Smooth muscle cell (in vitro differentiated cells): ENCODE measurements at regions not wholly inside any gene's neighbourhood (a gene's known extent, or its start where the extent isn't known, plus 50 kb on each side); places are given as distances from the start of the nearest gene placed in this dataset.

ENCODE experiments used
- DNase-seq: peaks from one replicate; lab custom pipeline; 2025; ENCODE audit not compliant: unreplicated experiment; lab: John Stamatoyannopoulos, UW
- H2AFZ ChIP-seq: fragments of 200-600 bp; sonication (generic); 2 replicates; pipeline ENCODE4 v1.6.0; 2016; ENCODE audit warnings: antibody characterized with exemption, low read depth, mild to moderate bottlenecking
- H3F3A ChIP-seq: fragments of 200-600 bp; sonication (generic); 2 replicates; pipeline ENCODE4 v1.6.0; 2017; ENCODE audit warnings: antibody characterized with exemption, low read depth
- H3K27ac ChIP-seq: fragments of 200-600 bp; sonication (generic); 2 replicates; pipeline ENCODE4 v1.5.1; 2016; ENCODE audit warnings: low read depth, mild to moderate bottlenecking
- H3K27me3 ChIP-seq: fragments of 200-600 bp; sonication (generic); 2 replicates; pipeline ENCODE4 v1.6.1; 2016; ENCODE audit warnings: low read depth, mild to moderate bottlenecking
- H3K36me3 ChIP-seq: fragments of 200-600 bp; sonication (generic); 2 replicates; pipeline ENCODE4 v1.5.1; 2016; ENCODE audit warnings: low read depth
- H3K4me1 ChIP-seq: fragments of 200-600 bp; sonication (generic); 2 replicates; pipeline ENCODE4 v1.5.1; 2016; ENCODE audit warnings: low read depth
- H3K4me2 ChIP-seq: fragments of 200-600 bp; sonication (generic); 2 replicates; pipeline ENCODE4 v1.6.0; 2016; ENCODE audit warnings: mild to moderate bottlenecking
- H3K4me3 ChIP-seq: fragments of 200-600 bp; sonication (generic); 2 replicates; pipeline ENCODE4 v1.5.1; 2016; ENCODE audit warnings: mild to moderate bottlenecking
- H3K79me2 ChIP-seq: fragments of 200-600 bp; sonication (generic); 2 replicates; pipeline ENCODE4 v1.6.0; 2016; ENCODE audit warnings: low read depth, mild to moderate bottlenecking
- H3K9ac ChIP-seq: fragments of 200-600 bp; sonication (generic); 2 replicates; pipeline ENCODE4 v1.6.0; 2016; ENCODE audit warnings: low read depth
- H3K9me3 ChIP-seq: fragments of 200-600 bp; sonication (generic); replicated peaks from 2 replicates; pipeline ENCODE4 v1.5.1; 2016; ENCODE audit warnings: low read depth
- H4K20me1 ChIP-seq: fragments of 200-600 bp; sonication (generic); 2 replicates; pipeline ENCODE4 v1.6.0; 2016; ENCODE audit warnings: low read depth
- CTCF ChIP-seq: fragments of 200-600 bp; sonication (generic); IDR thresholded peaks from 2 replicates; pipeline ENCODE4 v1.5.1; 2017; ENCODE audit warnings: borderline replicate concordance, mild to moderate bottlenecking, antibody characterized with exemption; ENCODE audit not compliant: insufficient read depth, poor library complexity, severe bottlenecking
- WGBS: methylation state at CpG from one replicate; pipeline ENCODE4 v1.1.7; 2016; ENCODE audit warnings: low lambda C conversion rate; 5-methylcytosine and 5-hydroxymethylcytosine counted together

DNA sequence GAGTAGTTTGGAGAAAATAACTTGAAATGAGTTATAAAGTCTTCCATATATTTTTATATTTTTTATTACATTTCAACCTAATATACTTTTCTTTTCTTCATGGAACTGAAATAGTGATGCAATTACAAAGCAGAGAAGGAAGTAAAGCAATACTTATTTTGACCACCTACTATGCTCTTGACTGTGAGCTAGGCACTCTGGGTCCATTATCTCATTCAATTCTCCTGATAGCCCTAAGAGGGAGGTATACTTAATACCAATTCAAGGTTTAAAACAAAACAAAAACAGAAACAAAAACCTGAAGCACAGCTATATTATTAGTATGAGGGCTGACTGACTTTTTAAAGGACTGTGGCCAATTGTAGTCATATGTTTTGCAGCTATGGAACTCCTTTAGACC is 193.5 kb downstream of the MAD2L1 start:
- no peaks in the 10 kb centered on the region for H3K4me1 ChIP-seq
- no peak overlapping the region for H3K4me2 ChIP-seq
- TF ChIP-seq CTCF: no peak
- DNase-seq: no peak
- no peak overlapping the region for H3K4me3 ChIP-seq
- no peak overlapping the region for H3K27ac ChIP-seq
- no peaks in the 10 kb centered on the region for H3F3A ChIP-seq
- H2AFZ ChIP-seq: no peak overlapping the region
- H3K9ac ChIP-seq: no peak overlapping the region
- no peaks in the 10 kb centered on the region for H3K79me2 ChIP-seq
- H4K20me1 ChIP-seq: no peaks in the 10 kb centered on the region
- H3K36me3 ChIP-seq: no peaks in the 10 kb centered on the region
- no peaks in the 10 kb centered on the region for H3K9me3 ChIP-seq
- H3K27me3 ChIP-seq: peaks cover 9% of the 10 kb centered on the region

GRCh38 chr4:119872371-119873016 is 194.2 kb downstream of the MAD2L1 start:
- H3K79me2 ChIP-seq: no peaks in the 10 kb centered on the region
- WGBS: 82% methylated on average over 2 of the region's 2 CpGs

GRCh38 chr4:119870856-119871255 is 195.8 kb downstream of the MAD2L1 start:
- TF ChIP-seq CTCF: no peak
- no peak for DNase-seq
- Histone ChIP-seq H4K20me1 (no peaks in the 10 kb centered on the region), H3K4me2 (no peak overlapping the region), H3K27me3 (peaks cover 6% of the 10 kb centered on the region), H3K4me3 (no peak overlapping the region), H2AFZ (no peak overlapping the region), H3K4me1 (no peaks in the 10 kb centered on the region), H3K36me3 (no peaks in the 10 kb centered on the region), H3K27ac (no peak overlapping the region), H3K9ac (no peak overlapping the region), H3K9me3 (no peaks in the 10 kb centered on the region), H3F3A (no peaks in the 10 kb centered on the region), H3K79me2 (no peaks in the 10 kb centered on the region)
- WGBS: 97% methylated on average over 1 of the region's 1 CpG

More at GRCh38 chr4:119872371-119873016, 194.2 kb downstream of the MAD2L1 start:
- Histone ChIP-seq H3K4me3 (no peak overlapping the region), H3K9me3 (no peaks in the 10 kb centered on the region), H3K4me1 (no peaks in the 10 kb centered on the region), H3K4me2 (no peak overlapping the region), H3F3A (no peaks in the 10 kb centered on the region), H3K36me3 (no peaks in the 10 kb centered on the region), H3K9ac (no peak overlapping the region), H3K27me3 (peaks cover 9% of the 10 kb centered on the region), H3K27ac (no peak overlapping the region), H2AFZ (no peak overlapping the region), H4K20me1 (no peaks in the 10 kb centered on the region)
- DNase-seq: no peak
- TF ChIP-seq CTCF: no peak

DNA sequence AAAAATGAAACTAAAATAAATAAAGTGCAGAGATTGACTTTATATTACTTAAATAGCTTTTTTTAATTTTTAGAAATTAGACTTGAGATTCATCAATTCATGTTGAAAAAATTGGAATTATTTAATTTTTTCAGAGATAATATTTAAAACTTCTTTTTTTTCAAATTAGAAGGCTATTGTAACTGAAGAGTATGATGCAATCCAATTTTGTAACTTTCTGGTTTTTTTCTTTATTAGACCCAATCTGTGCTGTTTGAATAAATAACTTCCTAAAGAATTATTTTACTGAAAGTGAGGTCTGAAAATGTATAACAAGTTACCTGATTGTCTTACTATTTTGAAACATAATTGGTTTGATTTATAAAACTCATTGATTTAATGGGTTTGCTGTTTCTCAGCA is 200.9 kb downstream of the MAD2L1 start:
- H4K20me1 ChIP-seq: no peaks in the 10 kb centered on the region
- no peak for DNase-seq
- H2AFZ ChIP-seq: no peak overlapping the region
- H3K4me2 ChIP-seq: no peak overlapping the region
- H3K9ac ChIP-seq: no peak overlapping the region
- no peaks in the 10 kb centered on the region for H3K36me3 ChIP-seq
- no peaks in the 10 kb centered on the region for H3K9me3 ChIP-seq
- no peak overlapping the region for H3K27ac ChIP-seq
- no peak overlapping the region for H3K4me3 ChIP-seq
- H3K79me2 ChIP-seq: no peaks in the 10 kb centered on the region
- no peak for TF ChIP-seq CTCF
- H3F3A ChIP-seq: no peaks in the 10 kb centered on the region
- no peaks in the 10 kb centered on the region for H3K4me1 ChIP-seq
- no peaks in the 10 kb centered on the region for H3K27me3 ChIP-seq
